ENCODE measurements at regions not wholly inside any gene's neighbourhood (a gene's known extent, or its start where the extent isn't known, plus 50 kb on each side); places are given as distances from the start of the nearest gene placed in this dataset.
"Not testable (repeated sequence)": the region's sequence is repeated elsewhere in the genome, so short reads cannot be mapped to it uniquely, and the experiment has no call there.

DNA sequence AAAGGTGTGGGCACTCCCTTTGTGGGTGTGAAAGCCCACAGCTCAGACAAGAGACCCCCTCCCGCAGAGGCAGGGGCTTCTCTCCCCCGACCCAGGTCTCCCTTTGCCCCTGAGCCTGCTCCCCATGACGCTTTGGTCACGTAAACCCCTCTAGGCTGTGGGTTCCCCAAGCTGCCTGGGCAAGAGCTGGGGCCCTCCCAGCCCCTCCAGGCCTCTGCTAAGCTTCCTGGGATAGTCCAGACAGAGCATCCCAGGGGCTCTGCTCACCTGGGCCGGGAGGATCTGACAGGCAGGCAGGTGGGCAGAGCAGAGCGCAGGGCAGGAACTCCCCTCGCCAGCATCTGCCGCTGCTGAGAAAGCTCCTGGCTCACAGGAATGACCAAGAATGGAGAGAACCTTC, 177.3 kb downstream of the BANP start:
- no peak for DNase-seq

GRCh38 chr16:88129133-88129532, 177.9 kb downstream of the BANP start:
- DNase-seq: not testable (repeated sequence)

- no peak for DNase-seq
Observed at GRCh38 chr16:88130016-88130415, 178.8 kb downstream of the BANP start.

GRCh38 chr16:88130681-88131080, 179.4 kb downstream of the BANP start:
- no peak for DNase-seq

- no peak for DNase-seq
Observed at GRCh38 chr16:88131256-88131655, 180.0 kb downstream of the BANP start.

DNA sequence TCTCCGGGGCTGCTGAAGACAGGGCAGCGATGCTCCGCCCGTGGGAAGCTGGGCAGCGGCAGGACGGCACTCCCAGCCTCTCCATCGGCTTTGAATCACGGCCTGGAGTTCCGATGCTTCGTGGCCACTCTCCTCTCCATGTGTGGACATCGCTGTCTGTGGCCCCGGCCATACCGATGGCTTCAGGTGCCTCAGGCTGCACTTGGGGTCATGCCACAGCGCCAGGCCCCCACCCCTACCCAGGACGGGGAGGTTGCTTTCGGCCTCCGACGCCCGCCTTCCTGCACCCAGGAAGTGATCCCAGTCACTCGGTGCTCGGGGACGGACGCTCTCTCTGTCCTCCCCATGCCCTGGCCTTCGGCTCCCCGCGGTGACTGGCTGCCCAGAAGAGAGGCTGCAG, 180.7 kb downstream of the BANP start:
- no peak for DNase-seq

DNA sequence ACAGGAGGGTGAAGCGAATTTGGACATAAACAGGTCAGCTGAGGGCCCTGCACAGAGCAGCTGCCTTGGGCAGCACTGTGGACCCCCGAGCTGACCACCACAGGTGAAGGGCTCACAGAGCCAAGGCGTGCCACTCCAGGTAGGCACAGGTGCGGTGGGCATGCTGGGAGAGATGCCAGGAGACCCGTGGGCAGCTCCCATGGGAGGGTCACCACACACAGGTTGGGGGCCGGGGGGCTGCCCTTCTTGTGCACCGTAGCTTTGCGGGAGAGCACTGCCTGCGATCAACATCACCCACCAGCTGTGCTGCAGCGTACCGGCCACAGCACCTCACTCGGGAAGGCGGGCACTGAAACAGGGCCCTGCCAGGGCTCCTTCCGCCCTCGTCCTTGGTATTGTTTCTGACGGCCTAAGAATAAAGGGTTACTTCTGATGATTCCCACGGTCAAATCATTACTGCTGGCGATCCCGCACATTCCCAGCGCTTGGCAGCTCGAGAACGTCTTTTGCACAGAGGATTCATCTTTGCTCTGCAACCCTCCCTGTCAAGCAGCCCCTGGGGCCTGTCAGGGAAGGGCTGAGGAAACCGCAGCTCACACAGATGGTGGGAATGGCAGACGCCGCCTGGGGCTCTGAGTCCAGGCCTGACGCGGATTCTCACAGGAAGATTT, 181.7 kb downstream of the BANP start:
- no peak for DNase-seq

- DNase-seq: no peak
Observed at GRCh38 chr16:88133507-88133843, 182.2 kb downstream of the BANP start.

- not testable (repeated sequence) for DNase-seq
Observed at GRCh38 chr16:88134172-88134898, 183.1 kb downstream of the BANP start.

DNA sequence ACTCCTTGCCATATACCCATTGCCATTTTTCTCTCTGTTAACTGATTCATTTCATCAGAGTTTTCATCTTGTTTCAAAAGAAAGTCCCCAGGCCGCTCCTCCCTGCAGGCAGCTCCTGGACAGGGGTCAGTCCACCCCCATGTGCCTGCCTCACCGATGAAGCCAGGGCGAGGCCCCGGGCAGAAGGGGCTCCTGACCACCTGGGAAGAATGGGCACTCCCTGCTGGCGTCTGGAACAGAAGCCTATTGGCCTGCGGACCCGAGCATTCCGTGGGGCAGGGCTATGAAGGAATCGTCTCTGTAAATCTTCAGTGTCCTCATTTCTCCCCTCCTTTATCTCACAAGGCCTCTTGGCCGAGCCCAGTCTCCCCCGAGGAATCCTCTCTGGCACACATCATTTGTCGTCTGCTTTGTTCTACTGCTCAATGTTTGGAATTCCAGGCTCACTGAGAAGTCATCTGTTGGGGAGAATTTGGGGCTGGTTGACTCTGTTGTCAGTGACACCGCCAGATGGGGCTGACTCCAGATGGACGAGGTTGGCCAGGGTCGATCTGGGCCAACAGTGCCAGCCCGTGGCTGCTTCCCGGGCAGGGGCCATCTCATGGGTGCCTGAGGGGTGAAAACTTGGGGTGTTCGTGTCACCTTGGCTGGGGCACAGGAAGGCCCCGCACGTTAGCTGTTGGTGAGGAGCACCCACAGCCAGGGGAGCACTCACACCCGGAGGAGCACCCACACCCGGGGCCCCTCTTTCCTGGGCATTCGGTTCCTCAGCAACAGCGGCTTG, 183.9 kb downstream of the BANP start:
- not testable (repeated sequence) for DNase-seq

DNA sequence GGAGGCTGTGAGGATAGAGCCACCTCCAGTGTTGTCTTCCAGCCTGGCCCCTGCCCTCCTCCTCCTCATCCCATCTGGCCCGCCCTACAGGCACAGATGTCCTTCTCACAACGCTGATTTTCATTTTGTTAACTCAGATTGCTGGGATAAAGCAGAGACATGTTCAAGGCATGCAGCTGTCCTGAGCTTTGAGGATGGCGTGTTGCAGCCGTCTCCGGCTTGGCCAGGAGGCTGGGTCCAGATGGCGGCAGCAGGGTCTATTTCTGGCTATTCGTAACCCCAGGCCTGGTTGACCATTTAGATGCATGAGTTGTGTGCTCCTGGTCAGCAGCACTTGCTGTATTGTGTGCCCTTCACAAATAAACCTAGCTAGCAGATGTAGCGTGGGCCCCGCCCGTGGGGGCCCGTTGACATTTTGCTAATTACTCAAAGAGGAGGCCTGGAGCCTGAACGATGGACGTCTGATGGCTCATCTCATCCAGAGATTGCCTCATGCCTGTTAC, 185.0 kb downstream of the BANP start:
- not testable (repeated sequence) for DNase-seq

GRCh38 chr16:88136939-88137338, 185.7 kb downstream of the BANP start:
- not testable (repeated sequence) for DNase-seq

DNA sequence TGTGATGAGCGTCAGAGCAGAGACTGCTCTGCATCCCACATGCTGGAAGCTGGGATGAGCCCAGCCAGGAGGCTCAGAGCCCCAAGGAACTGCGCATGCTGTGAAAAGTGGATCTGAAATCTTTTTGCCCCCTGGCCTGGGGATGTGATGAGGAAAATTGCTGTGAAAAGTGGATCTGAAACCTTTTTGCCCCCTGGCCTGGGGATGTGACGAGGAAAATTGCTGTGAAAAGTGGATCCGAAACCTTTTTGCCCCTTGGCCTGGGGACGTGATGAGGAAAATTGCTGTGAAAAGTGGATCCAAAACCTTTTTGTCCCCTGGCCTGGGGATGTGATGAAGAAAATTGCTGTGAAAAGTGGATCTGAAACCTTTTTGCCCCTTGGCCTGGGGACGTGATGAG, 187.9 kb downstream of the BANP start:
- DNase-seq: not testable (repeated sequence)

- not testable (repeated sequence) for DNase-seq
Observed at GRCh38 chr16:88140195-88140594, 189.0 kb downstream of the BANP start.

- DNase-seq: no peak
Observed at GRCh38 chr16:88141580-88141979, 190.3 kb downstream of the BANP start.

- DNase-seq: not testable (repeated sequence)
Observed at GRCh38 chr16:88142056-88142935, 191.1 kb downstream of the BANP start.

GRCh38 chr16:88143122-88144027, 192.1 kb downstream of the BANP start:
- DNase-seq: not testable (repeated sequence)

- DNase-seq: no peak
Observed at GRCh38 chr16:88144028-88144511, 192.8 kb downstream of the BANP start.

GRCh38 chr16:88145376-88145775, 194.1 kb downstream of the BANP start:
- not testable (repeated sequence) for DNase-seq

- not testable (repeated sequence) for DNase-seq
Observed at GRCh38 chr16:88145824-88146405, 194.7 kb downstream of the BANP start.

DNA sequence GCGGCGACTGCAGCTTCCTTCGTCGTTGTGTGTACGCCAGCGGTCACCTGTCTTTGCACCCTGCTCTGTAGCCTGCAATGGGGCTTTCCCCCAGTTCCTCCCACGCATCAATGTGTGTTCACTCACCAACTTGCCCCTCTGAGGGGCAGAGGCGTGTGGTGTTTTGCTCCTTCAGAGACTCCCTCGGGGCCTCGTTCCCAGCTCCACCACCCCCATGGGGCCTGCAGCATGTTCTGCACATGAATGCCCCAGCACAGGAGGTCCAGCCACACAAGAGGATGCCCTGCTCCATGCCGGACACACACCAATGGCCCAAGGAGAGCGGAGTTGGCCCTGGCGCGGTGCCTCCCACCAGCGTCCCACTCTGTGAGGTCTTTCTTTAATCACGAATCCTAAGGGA, 196.8 kb downstream of the BANP start:
- DNase-seq: not testable (repeated sequence)

Data from activated CD4-positive, alpha-beta T cell treated with anti-CD3 and anti-CD28 coated beads, Interleukin-2, amount 50 U/mL, for 48 hours (primary cell).